ENCODE measurements at regions not wholly inside any gene's neighbourhood (a gene's known extent, or its start where the extent isn't known, plus 50 kb on each side); places are given as distances from the start of the nearest gene placed in this dataset.

- H3K27me3 ChIP-seq = no peaks in the 10 kb centered on the region
- intact Hi-C loops (cut with DNase I) = no loop called here
- H3K9me3 ChIP-seq = no peaks in the 10 kb centered on the region
- ATAC-seq (no peak), DNase-seq (no peak)
- no peaks in the 10 kb centered on the region for H3K36me3 ChIP-seq (replicated peaks in 1 of 2; ENCODE audit: insufficient read depth in 1 of 2, low read depth in 2 of 2)
- H3K27ac ChIP-seq = no peak overlapping the region
- TF ChIP-seq, protein P1, sequence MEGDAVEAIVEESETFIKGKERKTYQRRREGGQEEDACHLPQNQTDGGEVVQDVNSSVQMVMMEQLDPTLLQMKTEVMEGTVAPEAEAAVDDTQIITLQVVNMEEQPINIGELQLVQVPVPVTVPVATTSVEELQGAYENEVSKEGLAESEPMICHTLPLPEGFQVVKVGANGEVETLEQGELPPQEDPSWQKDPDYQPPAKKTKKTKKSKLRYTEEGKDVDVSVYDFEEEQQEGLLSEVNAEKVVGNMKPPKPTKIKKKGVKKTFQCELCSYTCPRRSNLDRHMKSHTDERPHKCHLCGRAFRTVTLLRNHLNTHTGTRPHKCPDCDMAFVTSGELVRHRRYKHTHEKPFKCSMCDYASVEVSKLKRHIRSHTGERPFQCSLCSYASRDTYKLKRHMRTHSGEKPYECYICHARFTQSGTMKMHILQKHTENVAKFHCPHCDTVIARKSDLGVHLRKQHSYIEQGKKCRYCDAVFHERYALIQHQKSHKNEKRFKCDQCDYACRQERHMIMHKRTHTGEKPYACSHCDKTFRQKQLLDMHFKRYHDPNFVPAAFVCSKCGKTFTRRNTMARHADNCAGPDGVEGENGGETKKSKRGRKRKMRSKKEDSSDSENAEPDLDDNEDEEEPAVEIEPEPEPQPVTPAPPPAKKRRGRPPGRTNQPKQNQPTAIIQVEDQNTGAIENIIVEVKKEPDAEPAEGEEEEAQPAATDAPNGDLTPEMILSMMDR (IDR thresholded peaks at IDR 0.05) = no peak
- TF ChIP-seq POLR2A (IDR thresholded peaks at IDR 0.05) = no peak
- 54 to 70% methylated on average over 5 of the region's 5 CpGs for WGBS, 2 donors
- no peaks in the 10 kb centered on the region for H3K4me1 ChIP-seq
- no peak overlapping the region for H3K4me3 ChIP-seq
Measured at GRCh38 chr4:137663251-137664045, 131.2 kb upstream of the PCDH18 start.

DNA sequence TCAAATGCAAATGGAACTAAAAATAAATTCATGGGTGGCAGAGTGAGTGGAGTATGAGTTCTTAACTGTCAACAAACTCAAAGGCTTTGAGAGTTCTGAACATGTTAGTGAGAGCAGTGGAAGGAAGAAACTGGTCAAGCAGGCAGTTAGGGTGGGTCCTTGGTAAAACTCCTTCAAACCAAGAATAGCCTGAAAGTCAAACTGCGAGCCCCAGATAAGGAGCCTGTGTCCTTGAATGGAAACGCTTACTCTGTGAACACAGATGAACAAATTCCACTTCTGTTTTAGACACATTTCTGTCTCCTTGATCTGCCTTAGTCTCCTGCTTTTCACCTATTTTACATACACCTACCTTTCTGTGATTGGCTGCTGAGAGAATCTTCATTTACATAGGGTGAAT is 129.4 kb upstream of the PCDH18 start:
- 44 to 50% methylated on average over 2 of the region's 2 CpGs for WGBS, 2 donors
- H3K27me3 ChIP-seq = no peaks in the 10 kb centered on the region
- ATAC-seq = no peak
- no peak for DNase-seq
- no peaks in the 10 kb centered on the region for H3K36me3 ChIP-seq (replicated peaks in 1 of 2; ENCODE audit: insufficient read depth in 1 of 2, low read depth in 2 of 2)
- no peak overlapping the region for H3K4me3 ChIP-seq
- intact Hi-C loops (cut with DNase I) = no loop called here
- H3K9me3 ChIP-seq = no peaks in the 10 kb centered on the region
- H3K4me1 ChIP-seq = no peaks in the 10 kb centered on the region
- TF ChIP-seq POLR2A (IDR thresholded peaks at IDR 0.05) = no peak
- TF ChIP-seq, protein P1 (IDR thresholded peaks at IDR 0.05) = no peak
- H3K27ac ChIP-seq = no peak overlapping the region

- no peaks in the 10 kb centered on the region for H3K9me3 ChIP-seq
- no peak for DNase-seq
- no peak for ATAC-seq
- H3K27me3 ChIP-seq = no peaks in the 10 kb centered on the region
- no peak overlapping the region for H3K4me3 ChIP-seq
- H3K36me3 ChIP-seq (replicated peaks in 1 of 2; ENCODE audit: insufficient read depth in 1 of 2, low read depth in 2 of 2) = no peaks in the 10 kb centered on the region
- TF ChIP-seq POLR2A (IDR thresholded peaks at IDR 0.05) = no peak
- TF ChIP-seq, protein P1 (IDR thresholded peaks at IDR 0.05) = no peak
- H3K27ac ChIP-seq = no peak overlapping the region
- no peaks in the 10 kb centered on the region for H3K4me1 ChIP-seq
- intact Hi-C loops (cut with DNase I) = no loop called here
- WGBS, 2 donors = 70 to 75% methylated on average over 4 of the region's 4 CpGs
Measured at GRCh38 chr4:137660211-137660610, 127.9 kb upstream of the PCDH18 start.

- H3K9me3 ChIP-seq = no peaks in the 10 kb centered on the region
- 26 to 42% methylated on average over 1 of the region's 1 CpG for WGBS, 2 donors
- no peaks in the 10 kb centered on the region for H3K4me1 ChIP-seq
- ATAC-seq = no peak
- intact Hi-C loops (cut with DNase I) = no loop called here
- H3K4me3 ChIP-seq = no peak overlapping the region
- no peaks in the 10 kb centered on the region for H3K27me3 ChIP-seq
- no peaks in the 10 kb centered on the region for H3K36me3 ChIP-seq (replicated peaks in 1 of 2; ENCODE audit: insufficient read depth in 1 of 2, low read depth in 2 of 2)
- DNase-seq = no peak
- no peak for TF ChIP-seq POLR2A (IDR thresholded peaks at IDR 0.05)
- TF ChIP-seq, protein P1 (IDR thresholded peaks at IDR 0.05) = no peak
- H3K27ac ChIP-seq = no peak overlapping the region
Measured at GRCh38 chr4:137659431-137659830, 127.1 kb upstream of the PCDH18 start.

- Histone ChIP-seq H3K27ac (no peak overlapping the region), H3K9me3 (no peaks in the 10 kb centered on the region), H3K4me1 (no peaks in the 10 kb centered on the region), H3K36me3 (replicated peaks in 1 of 2; ENCODE audit: insufficient read depth in 1 of 2, low read depth in 2 of 2) (no peaks in the 10 kb centered on the region), H3K27me3 (no peaks in the 10 kb centered on the region), H3K4me3 (no peak overlapping the region)
- intact Hi-C loops (cut with DNase I) = no loop called here
- DNase-seq (no peak), ATAC-seq (no peak)
- 45 to 71% methylated on average over 2 of the region's 2 CpGs for WGBS, 2 donors
- no peak for TF ChIP-seq POLR2A (IDR thresholded peaks at IDR 0.05)
- TF ChIP-seq, protein P1 (IDR thresholded peaks at IDR 0.05) = no peak
Measured at GRCh38 chr4:137656661-137657060, 124.4 kb upstream of the PCDH18 start.

Data from body of pancreas (tissue), 4 donors.